Upper lobe of left lung (tissue), 6 donors: ENCODE measurements at regions not wholly inside any gene's neighbourhood (a gene's known extent, or its start where the extent isn't known, plus 50 kb on each side); places are given as distances from the start of the nearest gene placed in this dataset.

Experiments used
- ATAC-seq, 2 donors: fragments of 200-7000 bp; cut with Tn5 transposase; one replicate each; pipeline ENCODE4 v1.9.1; 2022; ENCODE audit warnings: mild to moderate bottlenecking in 2 of 2, moderate library complexity in 2 of 2; ENCODE audit not compliant: low FRiP score in 2 of 2
- DNase-seq, 2 donors: peaks; one replicate each; pipeline ENCODE4 v3.0.0-alpha.2; 2019 to 2020
- H3K27ac ChIP-seq, 4 donors: fragments of 200-600 bp; sonication (generic); one replicate each; pipeline ENCODE4 v1.5.1; 2016 to 2019
- H3K27me3 ChIP-seq, 4 donors: fragments of 200-600 bp; sonication (generic); one replicate each; pipeline ENCODE4 v1.5.1; 2017 to 2019
- H3K36me3 ChIP-seq, 4 donors: fragments of 200-600 bp; sonication (generic); one replicate each; pipeline ENCODE4 v1.5.1; 2016 to 2019
- H3K4me1 ChIP-seq, 4 donors: fragments of 200-600 bp; sonication (generic); one replicate each; pipeline ENCODE4 v1.5.1; 2018 to 2019
- H3K4me3 ChIP-seq, 4 donors: fragments of 200-600 bp; sonication (generic); one replicate each; pipeline ENCODE4 v1.5.1; 2017 to 2019; ENCODE audit warnings: mild to moderate bottlenecking in 2 of 4, moderate library complexity in 1 of 4
- H3K9me3 ChIP-seq, 4 donors: fragments of 200-600 bp; sonication (generic); one replicate each; pipeline ENCODE4 v1.5.1; 2018 to 2019
- EP300 ChIP-seq, 4 donors: sonication (generic); formaldehyde crosslinking; IDR thresholded peaks; one replicate each; pipeline ENCODE4 v1.5.1; 2017; ENCODE audit warnings: antibody characterized with exemption in 4 of 4, control low read depth in 2 of 4
- POLR2A ChIP-seq, 4 donors: fragments of 450-650 bp; IDR thresholded peaks; one replicate each; pipeline ENCODE4 v1.5.1; 2016 to 2017; ENCODE audit warnings: antibody characterized with exemption in 4 of 4, mild to moderate bottlenecking in 2 of 4
- POLR2AphosphoS5 ChIP-seq, 2 donors: sonication (generic); formaldehyde crosslinking; IDR thresholded peaks; one replicate each; pipeline ENCODE4 v1.5.1; 2017; ENCODE audit warnings: antibody characterized with exemption in 2 of 2
- WGBS, 2 donors: methylation state at CpG; one replicate each; pipeline ENCODE4 v1.1.5; 2017 to 2018; 5-methylcytosine and 5-hydroxymethylcytosine counted together
- TF ChIP-seq, protein P1 (sequence below), 6 experiments: fragments of 450-650 bp in 4 of 6; fragments of 200-600 bp in 2 of 6; sonication (generic) in 2 of 6; IDR thresholded peaks; one replicate each; pipeline ENCODE4 v1.5.1; 2016 to 2019; ENCODE audit warnings: antibody characterized with exemption in 6 of 6
- donor health status: DM: no; HTN: no; CAD: no; lungs with moderate emphysema.
- donor health status: DM: no; HTN: yes; CAD: no; lungs with severe emphysema.

DNA sequence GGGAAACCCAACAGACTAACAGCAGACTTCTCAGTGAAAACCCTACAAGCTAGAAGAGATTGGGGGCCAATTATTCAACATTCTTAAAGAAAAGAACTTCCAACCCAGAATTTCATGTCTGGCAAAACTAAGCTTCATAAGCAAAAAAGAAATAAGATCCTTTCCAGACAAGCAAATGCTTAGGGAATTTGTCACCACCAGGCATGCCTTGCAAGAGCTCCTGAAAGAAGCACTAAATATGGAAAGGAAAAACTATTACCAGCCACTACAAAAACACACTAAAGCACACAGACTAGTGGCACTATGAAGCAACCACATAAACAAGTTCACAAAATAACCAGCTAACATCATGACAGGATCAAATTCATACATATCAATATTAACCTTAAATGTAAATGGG, 131.1 kb downstream of the OR2K2 start:
- ATAC-seq (no peak), DNase-seq (no peak)
- Histone ChIP-seq H3K36me3 (no peaks in the 10 kb centered on the region), H3K4me3 (no peak overlapping the region), H3K27me3 (no peaks in the 10 kb centered on the region), H3K27ac (no peak overlapping the region), H3K9me3 (peaks cover 0 to 3% (median 0%) of the 10 kb centered on the region in 4 donors), H3K4me1 (no peaks in the 10 kb centered on the region)
- TF ChIP-seq EP300 (IDR thresholded peaks at IDR 0.05) (no peak), POLR2AphosphoS5 (IDR thresholded peaks at IDR 0.05) (no peak), POLR2A (IDR thresholded peaks at IDR 0.05) (no peak)
- TF ChIP-seq, protein P1, sequence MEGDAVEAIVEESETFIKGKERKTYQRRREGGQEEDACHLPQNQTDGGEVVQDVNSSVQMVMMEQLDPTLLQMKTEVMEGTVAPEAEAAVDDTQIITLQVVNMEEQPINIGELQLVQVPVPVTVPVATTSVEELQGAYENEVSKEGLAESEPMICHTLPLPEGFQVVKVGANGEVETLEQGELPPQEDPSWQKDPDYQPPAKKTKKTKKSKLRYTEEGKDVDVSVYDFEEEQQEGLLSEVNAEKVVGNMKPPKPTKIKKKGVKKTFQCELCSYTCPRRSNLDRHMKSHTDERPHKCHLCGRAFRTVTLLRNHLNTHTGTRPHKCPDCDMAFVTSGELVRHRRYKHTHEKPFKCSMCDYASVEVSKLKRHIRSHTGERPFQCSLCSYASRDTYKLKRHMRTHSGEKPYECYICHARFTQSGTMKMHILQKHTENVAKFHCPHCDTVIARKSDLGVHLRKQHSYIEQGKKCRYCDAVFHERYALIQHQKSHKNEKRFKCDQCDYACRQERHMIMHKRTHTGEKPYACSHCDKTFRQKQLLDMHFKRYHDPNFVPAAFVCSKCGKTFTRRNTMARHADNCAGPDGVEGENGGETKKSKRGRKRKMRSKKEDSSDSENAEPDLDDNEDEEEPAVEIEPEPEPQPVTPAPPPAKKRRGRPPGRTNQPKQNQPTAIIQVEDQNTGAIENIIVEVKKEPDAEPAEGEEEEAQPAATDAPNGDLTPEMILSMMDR (IDR thresholded peaks at IDR 0.05) = no peak

DNA sequence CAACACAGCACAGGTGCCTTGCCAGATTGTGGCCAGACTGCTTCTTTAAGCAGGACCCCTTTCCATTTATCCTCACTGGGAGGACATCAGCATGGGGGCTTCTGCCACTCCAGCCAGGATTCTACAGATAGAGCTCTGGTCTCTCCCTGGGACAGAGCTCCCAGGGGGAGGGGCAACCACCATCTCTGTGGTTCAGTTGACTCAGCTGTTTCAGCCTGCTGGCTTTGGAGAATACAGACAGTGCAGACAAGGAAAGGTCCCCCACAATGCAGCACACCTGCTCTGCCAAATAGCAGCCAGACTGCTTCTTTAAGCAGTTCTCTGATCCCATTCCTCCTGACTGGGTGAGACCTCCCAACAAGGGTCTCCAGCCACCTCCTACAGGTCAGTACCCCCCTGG, 132.8 kb downstream of the OR2K2 start:
- TF ChIP-seq EP300 (IDR thresholded peaks at IDR 0.05) (no peak), POLR2A (IDR thresholded peaks at IDR 0.05) (no peak), POLR2AphosphoS5 (IDR thresholded peaks at IDR 0.05) (no peak)
- TF ChIP-seq, protein P1 (IDR thresholded peaks at IDR 0.05) = no peak
- Histone ChIP-seq H3K9me3 (no peaks in the 10 kb centered on the region), H3K27ac (no peak overlapping the region), H3K4me3 (no peak overlapping the region), H3K36me3 (no peaks in the 10 kb centered on the region), H3K27me3 (no peaks in the 10 kb centered on the region), H3K4me1 (no peaks in the 10 kb centered on the region)
- ATAC-seq (no peak), DNase-seq (no peak)

DNA sequence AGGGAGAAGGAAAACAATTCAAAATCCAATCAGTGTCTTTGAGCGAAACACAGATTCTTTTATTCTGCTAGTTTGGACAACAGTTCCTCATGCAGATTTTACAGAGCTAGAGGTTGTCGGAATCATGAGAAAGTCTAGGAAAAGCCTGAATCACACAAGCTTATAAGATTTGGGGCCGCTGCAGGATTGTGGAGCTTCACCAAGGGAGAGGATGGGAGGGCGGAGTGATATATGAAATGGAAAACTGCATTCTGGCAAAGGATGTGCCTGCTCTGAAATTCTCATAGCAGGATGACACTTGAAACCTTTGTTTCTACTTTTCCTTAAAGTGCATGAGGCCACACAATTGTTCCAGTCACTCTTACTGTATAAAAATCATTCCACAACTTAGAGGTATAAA, 134.3 kb downstream of the OR2K2 start:
- no peak for ATAC-seq
- WGBS, 2 donors = 84 to 86% methylated on average over 4 of the region's 4 CpGs
- Histone ChIP-seq H3K9me3 (no peaks in the 10 kb centered on the region), H3K4me3 (no peak overlapping the region), H3K27ac (no peak overlapping the region), H3K4me1 (no peaks in the 10 kb centered on the region), H3K27me3 (no peaks in the 10 kb centered on the region), H3K36me3 (no peaks in the 10 kb centered on the region)
- TF ChIP-seq, protein P1 (IDR thresholded peaks at IDR 0.05) = no peak
- TF ChIP-seq EP300 (IDR thresholded peaks at IDR 0.05) (no peak), POLR2A (IDR thresholded peaks at IDR 0.05) (no peak), POLR2AphosphoS5 (IDR thresholded peaks at IDR 0.05) (no peak)
- DNase-seq = no peak

DNA sequence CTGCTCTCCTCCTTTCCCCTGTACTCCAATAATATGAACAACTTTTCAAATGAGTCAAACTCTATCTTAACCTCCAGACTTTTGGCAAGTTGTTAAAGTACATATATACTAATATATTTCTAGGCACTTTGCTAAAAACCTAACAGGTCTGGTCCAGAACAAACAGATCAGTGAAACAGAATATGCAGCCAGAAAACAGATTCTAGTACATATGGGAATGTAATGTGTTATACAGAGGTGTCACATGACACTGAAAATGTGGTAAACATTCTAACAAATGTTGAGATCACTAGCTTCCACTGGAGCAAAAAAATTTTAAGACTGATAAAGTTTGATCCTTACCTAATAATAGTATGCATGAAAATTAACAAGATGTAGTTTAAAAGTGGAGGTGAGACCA, 136.9 kb downstream of the OR2K2 start:
- DNase-seq (no peak), ATAC-seq (no peak)
- Histone ChIP-seq H3K4me3 (no peak overlapping the region), H3K27me3 (no peaks in the 10 kb centered on the region), H3K4me1 (no peaks in the 10 kb centered on the region), H3K36me3 (no peaks in the 10 kb centered on the region), H3K9me3 (no peaks in the 10 kb centered on the region), H3K27ac (no peak overlapping the region)
- no peak for TF ChIP-seq POLR2A (IDR thresholded peaks at IDR 0.05)
- TF ChIP-seq EP300 (IDR thresholded peaks at IDR 0.05) = no peak
- no peak for TF ChIP-seq POLR2AphosphoS5 (IDR thresholded peaks at IDR 0.05)
- TF ChIP-seq, protein P1 (IDR thresholded peaks at IDR 0.05) = no peak

DNA sequence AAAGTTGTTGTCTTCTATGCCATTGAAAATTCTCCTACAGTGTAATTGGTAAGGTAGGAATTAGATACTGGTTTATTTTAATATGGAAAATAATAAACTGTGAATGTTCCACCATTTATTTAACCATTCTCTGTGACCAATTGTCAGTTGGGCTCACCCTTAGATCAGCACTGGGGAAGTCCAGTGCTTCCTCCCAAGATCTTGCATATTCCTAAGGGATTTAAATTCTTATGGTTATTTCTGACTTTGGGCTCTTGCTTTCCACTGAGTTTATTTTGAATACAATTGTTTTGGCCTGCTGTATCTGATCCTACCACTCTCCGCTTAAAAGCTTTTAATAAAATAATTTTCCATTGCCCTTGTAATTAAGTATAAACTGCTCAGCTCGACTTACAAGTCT, 137.4 kb downstream of the OR2K2 start:
- no peaks in the 10 kb centered on the region for H3K4me1 ChIP-seq
- DNase-seq = no peak
- H3K9me3 ChIP-seq = no peaks in the 10 kb centered on the region
- H3K27ac ChIP-seq = no peak overlapping the region
- TF ChIP-seq EP300 (IDR thresholded peaks at IDR 0.05) (no peak), POLR2A (IDR thresholded peaks at IDR 0.05) (no peak), POLR2AphosphoS5 (IDR thresholded peaks at IDR 0.05) (no peak)
- TF ChIP-seq, protein P1 (IDR thresholded peaks at IDR 0.05) = no peak
- no peak overlapping the region for H3K4me3 ChIP-seq
- H3K27me3 ChIP-seq = no peaks in the 10 kb centered on the region
- 58 to 78% methylated on average over 2 of the region's 2 CpGs for whole genome bisulfite sequencing, 2 donors
- ATAC-seq = no peak
- H3K36me3 ChIP-seq = no peaks in the 10 kb centered on the region
